NCI-H146 treated with DMSO at 0.1 percent for 48 hours (cell line): ENCODE measurements at regions not wholly inside any gene's neighbourhood (a gene's known extent, or its start where the extent isn't known, plus 50 kb on each side); places are given as distances from the start of the nearest gene placed in this dataset.
"Not testable (repeated sequence)": the region's sequence is repeated elsewhere in the genome, so short reads cannot be mapped to it uniquely, and the experiment has no call there.

Source experiments
- DNase-seq: peaks from one replicate; lab custom pipeline; 2025; ENCODE audit not compliant: unreplicated experiment; lab: John Stamatoyannopoulos, UW

DNA sequence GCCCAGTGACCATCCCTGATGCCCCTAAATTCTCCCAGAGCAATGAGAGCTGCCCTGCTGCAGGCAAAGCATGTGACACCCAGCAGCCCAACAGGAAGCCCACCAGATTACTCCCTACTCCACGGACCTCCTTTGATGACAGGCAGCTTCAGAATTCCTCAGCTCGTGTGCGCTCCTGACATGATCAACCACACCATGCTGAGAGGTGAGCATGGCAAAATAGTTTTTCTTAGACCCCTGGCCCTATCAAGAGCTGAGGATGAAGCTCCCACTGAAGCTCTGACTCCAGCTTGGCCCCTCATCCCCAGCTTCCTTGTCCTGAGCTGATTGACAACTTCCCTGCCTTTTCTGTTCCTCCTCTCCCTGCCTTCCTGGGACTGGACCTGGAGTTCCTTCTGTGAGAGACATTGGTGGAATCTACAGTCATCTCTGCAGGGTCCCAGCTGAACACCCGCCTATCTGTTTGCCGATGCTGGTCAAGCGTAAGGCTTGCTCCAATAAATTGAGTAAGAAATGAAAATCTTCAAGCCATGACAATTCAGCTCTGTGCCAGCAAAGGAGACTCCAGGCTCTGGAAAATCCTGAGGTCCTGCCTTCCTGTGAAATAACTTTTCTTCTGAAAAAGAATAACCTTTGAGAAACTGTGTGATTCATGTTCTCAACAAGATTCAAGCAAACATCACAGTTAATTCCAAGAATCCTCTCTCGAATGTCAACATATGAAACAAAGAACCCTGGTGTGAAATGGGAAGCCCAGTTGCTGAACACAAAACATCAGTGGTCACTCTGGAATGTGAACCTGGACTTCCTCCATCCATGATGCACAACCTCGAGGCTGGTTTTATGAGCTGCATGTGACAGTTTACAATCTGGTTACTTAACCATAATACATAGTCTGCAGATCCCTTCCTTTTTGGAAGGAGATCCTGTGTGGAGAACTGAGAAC lies 201.1 kb downstream of the SPP2 start:
- no peak for DNase-seq

DNA sequence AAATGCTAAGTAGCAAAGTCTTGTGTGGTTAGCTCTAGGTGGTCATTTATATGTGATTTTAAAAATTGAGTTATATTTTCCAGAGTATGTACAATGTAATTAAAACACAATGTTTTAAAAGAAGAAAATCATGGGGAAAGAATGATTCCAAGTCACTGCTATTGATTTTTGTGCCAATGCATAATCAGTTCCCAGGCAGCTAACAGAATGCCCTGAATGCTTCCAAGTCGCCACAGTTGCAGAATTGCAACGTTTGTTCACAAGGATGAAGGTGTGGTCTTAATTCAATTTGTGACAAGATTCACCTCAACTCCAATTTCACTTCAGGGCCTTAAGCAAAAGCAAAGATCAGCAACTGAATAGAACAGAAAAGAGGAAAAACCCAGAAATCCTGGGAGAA lies 200.4 kb downstream of the SPP2 start:
- DNase-seq, result no peak

DNA sequence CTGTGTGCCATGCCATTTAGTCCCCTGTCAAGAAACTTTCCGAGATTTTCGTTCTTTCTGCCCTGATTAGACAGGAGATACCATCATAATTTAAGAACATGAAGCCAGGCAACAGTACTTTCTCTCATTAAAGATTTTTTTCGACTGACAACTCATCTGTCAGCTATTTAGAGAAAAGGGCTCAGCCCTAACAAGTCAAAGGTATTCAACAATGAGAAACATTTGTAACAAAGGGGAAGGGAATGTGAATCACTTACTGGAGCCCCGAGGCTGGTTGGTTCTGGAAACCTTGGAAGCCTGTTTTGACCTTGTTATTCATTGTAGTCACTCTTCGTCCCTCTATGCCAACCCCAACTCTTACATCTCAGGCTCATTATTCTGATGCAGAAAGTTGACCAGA lies 199.4 kb downstream of the SPP2 start:
- no peak for DNase-seq

DNA sequence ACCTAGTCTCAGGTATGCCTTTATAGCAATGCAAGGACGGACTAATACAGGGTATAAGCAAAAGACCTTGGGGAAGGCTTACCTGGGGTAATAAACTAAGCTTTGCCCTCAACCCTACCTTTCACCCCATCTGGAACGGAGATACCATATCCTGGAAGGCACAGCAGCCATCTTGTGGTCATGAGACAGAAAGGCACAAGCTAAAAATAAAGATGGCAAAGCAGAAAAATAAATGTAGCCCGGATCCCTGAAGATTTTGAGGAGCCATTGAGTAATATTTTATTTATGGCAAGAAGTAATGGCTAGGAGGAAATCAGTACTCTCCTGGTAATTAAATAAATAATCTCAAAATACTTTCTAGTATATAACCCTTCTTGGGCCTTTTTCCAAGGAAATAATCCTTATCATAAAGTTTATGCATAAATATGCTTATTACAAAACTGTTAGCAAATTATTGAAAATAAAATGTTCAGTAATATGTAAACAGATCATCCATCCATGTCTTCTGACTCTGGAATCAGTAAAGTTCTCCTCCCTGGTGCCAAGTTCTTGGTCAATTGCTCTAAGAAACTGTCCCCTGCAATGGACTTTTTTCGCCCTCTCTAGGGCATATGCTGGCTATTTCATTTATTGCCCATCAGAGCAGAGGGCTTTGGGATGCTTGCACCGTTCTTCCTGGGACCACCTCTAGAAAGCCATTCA lies 198.7 kb downstream of the SPP2 start:
- no peak for DNase-seq

DNA sequence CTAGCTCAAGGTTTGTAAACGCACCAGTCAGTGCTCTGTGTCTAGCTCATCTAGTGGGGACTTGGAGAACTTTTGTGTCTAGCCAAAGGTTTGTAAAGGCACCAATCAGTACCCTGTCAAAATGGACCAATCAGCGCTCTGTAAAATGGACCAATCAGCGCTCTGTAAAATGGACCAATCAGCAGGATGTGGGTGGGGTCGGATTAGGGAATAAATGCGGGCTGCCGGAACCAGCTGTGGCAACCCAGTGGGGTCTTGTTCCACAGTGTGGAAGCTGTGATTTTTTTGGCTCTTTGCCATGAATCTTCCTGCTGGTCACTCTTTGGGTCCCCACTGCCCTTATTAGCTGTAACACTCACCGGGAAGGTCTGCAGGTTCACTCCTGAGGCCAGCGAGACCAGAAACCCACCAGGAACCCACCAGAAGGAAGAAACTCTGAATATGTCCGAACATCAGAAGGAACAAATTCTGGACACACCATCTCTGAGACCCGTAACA lies 197.8 kb downstream of the SPP2 start:
- not testable (repeated sequence) for DNase-seq

DNA sequence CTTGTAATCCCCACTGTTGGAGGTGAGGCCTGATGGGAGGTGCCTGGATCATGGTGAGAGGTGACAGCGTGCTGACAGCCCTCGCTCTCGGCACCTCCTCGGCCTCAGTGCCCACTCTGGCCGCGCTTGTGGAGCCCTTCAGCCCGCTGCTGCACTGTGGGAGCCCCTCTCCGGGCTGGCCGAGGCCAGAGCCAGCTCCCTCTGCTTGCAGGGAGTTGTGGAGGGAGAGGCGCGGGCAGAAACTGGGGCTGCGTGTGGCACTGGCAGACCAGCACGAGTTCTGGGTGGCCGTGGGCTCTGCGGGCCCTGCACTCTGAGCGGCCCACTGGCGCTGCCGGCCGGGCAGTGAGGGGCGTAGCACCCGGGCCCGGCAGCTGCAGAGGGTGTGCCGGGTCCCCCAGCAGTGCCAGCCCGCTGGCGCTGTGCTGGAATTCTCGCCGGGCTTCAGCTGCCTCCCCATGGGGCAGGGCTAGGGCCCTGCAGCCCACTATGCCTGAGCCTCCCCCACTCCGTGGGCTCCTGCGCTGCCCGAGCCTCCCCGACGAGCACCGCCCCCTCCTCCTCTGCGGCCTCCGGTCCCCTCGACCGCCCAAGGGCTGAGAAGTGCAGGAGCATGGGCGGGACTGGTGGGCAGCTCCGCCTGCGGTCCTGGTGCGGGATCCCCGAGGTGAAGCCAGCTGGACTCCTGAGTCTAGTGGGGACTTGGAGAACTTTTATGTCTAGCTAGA lies 197.1 kb downstream of the SPP2 start:
- DNase-seq, result no peak

DNA sequence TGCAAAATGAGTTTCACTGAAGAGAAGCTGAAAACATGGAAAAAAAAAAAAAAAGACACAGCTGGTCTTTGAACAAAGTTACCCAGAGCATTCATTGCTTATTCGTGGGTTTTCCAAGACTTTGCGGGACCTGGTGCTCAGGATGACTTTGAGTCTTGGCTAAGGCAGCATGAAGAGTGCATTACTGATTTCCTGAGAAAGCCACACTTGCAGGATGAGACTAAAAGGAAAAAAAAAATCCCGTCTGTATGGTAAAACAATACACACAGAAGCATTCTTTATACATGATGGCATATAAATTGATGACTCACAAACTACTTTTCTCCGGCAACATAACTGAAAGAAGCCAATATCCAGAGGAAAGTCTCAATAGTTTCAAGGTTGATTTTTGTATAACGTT lies 195.4 kb downstream of the SPP2 start:
- no peak for DNase-seq

DNA sequence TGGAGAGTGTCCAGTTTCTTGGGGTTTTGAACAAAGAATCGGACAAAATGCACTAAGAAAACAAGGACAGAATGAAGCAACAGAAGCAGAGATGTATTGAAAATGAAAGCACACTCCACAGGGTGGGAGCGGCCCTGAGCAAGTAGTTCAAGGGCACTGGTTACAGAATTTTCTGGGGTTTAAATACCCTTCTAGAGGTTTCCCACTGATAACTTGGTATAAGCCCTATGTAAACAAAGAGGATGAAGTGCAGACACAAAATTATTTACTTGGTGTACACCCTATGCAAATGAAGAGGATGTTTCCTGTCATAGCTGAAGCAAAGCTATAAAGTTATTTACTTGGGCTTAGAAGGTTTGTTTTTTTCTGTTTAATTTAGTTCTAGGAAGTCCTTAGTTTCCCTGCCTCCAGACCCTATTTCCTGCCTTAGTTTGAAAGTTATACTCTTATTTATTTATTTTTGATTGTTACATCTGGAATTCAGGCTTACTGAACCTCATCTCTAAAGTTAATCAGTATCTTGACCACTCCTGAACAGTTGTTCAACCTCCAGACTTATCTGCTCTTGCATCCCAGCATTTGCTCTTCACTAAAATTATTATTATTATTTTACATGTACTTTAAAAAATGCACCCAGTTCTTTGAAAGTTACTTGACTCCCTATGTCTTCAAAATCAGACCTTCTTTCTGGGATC lies 193.5 kb downstream of the SPP2 start:
- DNase-seq, result no peak

DNA sequence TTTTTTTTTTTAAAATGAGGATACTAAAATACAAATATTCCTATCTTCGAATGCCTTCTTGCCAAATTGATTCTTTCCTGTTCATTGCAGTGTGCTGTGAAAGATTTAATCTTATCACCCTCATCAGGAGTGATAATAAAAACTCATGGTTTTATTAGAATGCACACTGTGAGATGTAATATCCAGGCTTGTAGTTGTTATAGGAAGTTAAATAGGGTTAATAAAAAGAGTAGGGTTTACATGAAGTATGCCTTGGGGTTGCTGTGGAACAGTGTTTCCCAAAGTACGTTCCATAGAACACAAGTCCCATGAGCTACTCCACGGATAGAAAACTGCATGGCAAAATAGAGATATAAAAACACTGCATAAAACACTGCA lies 191.9 kb downstream of the SPP2 start:
- DNase-seq, result no peak

DNA sequence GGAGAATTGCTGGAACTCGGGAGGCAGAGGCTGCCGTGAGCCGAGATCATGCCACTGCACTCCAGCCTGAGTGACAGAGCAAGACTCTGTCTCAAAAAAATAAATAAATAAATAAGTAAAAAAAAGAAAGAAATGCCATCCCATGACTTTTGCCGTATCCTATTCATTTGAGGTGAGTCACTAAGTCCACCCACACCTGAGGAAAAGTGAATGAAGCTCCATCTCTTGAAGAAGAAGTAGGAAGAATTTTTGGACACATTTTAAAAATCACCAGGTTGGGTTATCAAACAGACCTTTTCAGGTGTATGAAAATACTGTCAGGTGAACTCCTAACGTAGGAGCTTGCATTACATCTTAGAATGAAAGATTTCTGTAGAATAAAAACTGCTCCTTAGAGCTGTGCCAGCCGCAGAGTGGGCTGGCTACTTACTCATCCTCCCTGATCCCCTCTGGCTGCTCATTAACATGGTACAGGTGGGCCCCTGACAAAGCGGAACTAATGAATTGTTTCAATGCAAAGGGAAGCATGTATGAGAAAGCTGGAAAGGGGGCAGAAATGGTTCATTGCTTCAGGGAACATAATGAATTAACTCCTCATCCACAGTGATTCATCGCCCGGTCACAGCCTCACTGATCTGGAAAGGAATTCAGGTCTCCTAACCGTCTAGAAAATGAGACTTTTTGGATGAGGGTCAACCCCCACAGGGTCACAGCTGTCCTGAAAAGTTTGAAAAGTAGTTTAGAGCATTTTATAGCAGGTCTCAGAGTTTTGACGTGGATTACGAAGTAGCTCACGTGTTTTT lies 191.4 kb downstream of the SPP2 start:
- DNase-seq, result no peak

DNA sequence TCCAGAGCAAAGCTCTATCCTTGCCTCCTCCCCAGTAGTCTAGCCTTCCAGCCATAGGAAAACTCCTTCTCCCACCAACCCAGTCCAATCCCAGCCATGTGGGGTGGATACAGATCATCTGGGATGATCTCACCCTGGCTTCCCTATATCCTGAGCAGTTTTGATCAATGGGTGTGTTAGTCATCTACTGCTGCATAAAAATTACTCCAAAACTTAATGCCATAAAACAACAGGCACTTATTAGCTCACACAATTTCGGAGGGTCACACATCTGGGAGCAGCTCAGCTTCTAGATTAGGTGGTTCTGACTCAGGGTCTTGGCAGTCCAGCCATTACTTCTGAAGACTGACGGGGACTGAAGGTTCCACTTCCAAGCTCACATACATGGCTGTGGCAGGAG lies 190.4 kb downstream of the SPP2 start:
- DNase-seq, result no peak

DNA sequence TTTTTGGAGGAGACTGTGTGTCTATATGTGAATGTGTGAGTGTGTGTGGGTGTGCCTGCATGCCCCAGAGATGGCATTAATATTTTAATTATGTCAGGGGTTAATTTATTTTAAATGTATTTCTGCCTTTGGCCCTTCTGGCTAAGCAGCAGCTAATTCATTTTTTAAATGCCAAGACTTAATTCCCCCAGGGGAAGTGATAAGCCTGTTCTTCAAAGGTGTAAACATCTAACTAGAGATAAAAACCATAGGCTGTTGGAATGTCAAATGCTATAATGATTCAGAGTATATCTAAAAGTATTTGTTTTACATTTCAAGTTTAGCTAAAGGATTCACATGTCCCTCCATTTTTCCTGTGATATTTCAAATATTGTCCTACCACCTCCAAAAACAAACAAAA lies 184.7 kb downstream of the SPP2 start:
- no peak for DNase-seq

DNA sequence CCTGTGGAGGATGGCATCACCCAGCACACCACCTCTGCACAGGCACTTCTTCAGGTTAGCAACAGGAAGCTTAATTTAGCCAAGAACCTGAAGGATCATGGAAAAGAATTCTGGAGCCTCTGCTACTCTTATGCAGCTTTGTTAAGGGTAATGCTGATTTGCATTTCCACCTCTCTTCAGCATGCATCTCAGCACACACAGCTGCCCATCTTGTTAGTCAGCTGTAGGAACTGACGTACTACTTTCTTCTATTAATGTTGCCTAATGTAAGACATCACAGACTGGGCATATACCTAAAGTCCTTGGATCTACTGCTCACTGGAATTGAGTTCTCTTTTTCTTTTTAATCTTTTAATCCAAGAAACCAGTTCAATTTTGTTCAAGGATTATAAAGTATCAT lies 181.0 kb downstream of the SPP2 start:
- no peak for DNase-seq

DNA sequence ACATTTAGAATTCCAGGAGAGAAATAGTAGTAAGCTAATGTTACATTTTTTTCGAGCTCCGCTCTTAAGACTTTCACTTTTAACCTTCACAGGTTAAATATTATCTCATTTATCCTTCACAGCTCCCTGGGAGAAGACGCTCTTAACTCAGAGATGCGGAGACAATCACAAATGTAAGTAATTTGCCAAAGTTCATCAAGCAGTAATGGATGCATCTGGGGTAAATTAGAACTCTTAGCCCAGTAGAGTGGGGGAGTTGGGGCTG lies 168.5 kb downstream of the SPP2 start:
- no peak for DNase-seq

DNA sequence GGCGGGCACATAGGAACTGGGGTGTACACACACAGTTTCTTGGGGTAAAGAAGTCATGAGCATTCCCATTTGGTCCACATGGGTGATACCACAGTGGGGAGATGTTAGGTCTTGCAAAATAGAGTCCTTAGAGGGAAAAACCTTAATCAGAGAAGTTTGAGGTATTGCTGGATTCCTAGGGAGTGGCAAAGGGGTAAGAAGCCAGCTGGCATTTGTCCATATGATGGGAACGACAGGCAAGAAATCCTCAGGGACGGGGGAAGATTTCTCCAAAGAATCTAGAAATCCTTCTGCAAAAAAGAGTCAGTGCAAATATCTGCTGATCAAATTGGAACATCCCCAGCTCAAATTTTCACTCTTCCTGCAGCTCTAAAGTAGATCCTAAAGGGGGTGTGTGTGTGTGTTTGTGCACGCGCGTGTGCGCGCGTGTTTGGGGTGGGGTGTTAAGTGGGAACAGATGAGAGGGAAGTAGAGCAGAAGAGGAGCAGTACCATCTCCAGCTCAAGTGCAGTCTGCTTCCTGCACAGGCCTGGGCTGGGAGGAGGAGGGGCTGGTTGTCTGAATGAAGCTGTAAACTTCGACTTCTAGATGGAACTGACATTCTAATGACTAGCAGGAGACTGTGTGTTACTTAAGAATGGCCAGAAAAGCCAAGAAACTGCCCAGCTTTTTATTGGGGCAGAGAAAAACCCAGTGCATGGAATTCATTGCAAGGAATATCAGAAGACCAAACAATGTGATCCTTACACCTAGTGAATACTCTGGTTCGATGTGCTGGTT lies 168.0 kb downstream of the SPP2 start:
- no peak for DNase-seq

DNA sequence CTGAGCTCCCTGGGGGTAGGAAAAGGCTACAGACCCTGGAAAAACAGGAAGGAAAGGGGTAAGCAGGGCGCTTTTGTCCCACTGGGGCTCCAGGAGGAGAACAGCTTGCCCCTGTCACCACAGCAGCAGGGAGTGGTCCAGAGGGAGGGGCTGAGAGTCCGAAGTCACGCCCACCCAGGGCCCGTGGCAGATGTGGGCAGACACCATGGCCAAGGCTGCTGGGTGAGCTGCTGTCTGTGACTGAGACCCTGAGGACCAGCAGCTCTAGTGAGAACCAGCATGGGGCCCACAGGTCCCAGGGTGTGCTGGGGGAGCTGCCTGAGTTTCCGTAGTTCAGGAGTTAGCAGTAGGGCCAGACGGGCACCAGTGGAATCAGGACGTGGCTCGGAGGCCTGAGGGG lies 162.0 kb downstream of the SPP2 start:
- DNase-seq, result no peak

DNA sequence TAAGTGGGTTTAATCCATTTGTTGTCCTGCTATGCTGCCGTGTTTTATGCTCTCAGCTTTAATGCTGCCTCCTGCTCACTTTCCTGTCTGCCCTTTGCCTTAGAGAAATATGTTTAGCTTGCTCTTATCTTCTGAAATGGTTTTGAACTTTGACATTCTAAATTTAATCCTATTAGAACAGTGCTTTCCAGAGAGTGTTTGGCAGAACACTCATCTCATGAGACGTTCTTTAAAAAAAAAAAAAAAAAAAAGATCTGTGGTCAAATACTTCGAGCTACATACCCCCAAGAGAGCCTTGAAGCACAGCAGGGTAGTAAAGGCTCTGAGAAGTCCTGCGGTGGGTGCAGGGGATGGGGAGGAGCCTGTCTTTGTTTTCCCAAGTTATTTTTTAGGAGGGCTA lies 161.3 kb downstream of the SPP2 start:
- no peak for DNase-seq

DNA sequence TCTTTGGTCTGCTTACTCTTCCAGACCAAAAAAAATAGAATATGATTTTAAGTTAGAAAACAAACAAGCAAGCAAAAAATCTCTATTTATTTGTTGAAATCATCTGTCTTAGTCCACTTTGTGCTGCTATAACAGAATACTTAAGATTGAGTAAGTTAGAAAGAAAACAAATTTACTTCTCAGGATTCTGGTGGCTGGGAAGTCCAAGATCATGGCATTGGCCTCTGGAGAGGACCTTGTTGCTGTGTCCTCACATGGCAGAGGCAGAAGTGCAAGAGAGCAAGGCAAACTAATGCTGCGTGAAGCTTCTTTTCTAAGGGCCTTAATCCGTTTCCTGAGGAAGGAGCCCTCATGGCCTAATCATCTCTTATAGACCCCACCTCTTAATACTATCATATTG lies 156.2 kb downstream of the SPP2 start:
- no peak for DNase-seq

DNA sequence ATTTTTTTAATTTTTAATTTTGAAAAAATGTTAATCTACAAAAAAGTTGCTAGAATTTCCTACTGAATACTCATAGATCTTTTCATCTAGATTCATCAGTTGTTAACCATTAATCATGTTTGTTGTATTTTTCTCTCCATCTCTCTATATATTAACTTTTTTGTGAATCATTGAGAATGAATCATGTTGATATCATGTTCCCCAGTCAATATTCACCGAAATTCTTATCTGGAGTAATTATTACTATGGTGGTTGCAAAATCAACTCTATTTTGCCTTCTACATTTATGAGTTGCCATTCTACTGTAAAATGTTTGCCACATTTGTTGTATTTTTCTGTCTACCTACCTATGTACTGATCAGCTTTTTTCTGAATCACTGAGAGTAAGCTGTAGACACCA lies 154.0 kb downstream of the SPP2 start:
- no peak for DNase-seq
